ENCODE measurements at regions not wholly inside any gene's neighbourhood (a gene's known extent, or its start where the extent isn't known, plus 50 kb on each side); places are given as distances from the start of the nearest gene placed in this dataset.

DNA sequence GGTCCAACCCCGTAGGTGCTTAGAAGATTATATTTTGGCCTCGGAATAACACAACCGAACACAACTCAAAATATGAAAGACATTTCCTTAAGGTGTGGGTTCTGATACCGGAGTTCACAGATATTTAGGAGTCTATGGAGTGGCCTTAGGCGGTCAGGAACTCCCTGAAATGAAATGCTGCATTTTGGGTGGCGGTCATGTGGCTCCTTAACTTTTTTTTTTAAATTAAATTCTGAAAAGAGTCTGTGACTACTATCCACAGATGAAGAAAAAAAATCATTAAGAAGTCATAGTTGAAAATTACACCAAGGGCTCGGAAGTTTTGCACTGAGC, 290.9 kb upstream of the NFE2L3 start:
- TF ChIP-seq, protein P1, sequence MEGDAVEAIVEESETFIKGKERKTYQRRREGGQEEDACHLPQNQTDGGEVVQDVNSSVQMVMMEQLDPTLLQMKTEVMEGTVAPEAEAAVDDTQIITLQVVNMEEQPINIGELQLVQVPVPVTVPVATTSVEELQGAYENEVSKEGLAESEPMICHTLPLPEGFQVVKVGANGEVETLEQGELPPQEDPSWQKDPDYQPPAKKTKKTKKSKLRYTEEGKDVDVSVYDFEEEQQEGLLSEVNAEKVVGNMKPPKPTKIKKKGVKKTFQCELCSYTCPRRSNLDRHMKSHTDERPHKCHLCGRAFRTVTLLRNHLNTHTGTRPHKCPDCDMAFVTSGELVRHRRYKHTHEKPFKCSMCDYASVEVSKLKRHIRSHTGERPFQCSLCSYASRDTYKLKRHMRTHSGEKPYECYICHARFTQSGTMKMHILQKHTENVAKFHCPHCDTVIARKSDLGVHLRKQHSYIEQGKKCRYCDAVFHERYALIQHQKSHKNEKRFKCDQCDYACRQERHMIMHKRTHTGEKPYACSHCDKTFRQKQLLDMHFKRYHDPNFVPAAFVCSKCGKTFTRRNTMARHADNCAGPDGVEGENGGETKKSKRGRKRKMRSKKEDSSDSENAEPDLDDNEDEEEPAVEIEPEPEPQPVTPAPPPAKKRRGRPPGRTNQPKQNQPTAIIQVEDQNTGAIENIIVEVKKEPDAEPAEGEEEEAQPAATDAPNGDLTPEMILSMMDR (conservative IDR thresholded peaks at IDR 0.05; ENCODE audit: low read depth, low read length): no peak
- no peak for TF ChIP-seq EZH2 (IDR thresholded peaks at IDR 0.05; ENCODE audit: low read length, unreplicated experiment)

All from PC-3 (cell line).